HepG2 (cell line): ENCODE measurements at regions not wholly inside any gene's neighbourhood (a gene's known extent, or its start where the extent isn't known, plus 50 kb on each side); places are given as distances from the start of the nearest gene placed in this dataset.

Experiments
- CTCF ChIP-seq: sonication (generic); formaldehyde crosslinking; IDR thresholded peaks from 2 replicates; pipeline ENCODE4 v1.5.0; 2020; ENCODE audit warnings: mild to moderate bottlenecking, missing genetic modification reagents, moderate library complexity
- HNRNPK ChIP-seq: fragments of 200-400 bp; formaldehyde crosslinking; IDR thresholded peaks from 2 replicates; pipeline ENCODE4 v1.6.1; 2018; ENCODE audit warnings: low read length, low read depth, moderate library complexity, mild to moderate bottlenecking; ENCODE audit not compliant: poor library complexity, severe bottlenecking
- KLF6 ChIP-seq: IDR thresholded peaks from 2 replicates; pipeline ENCODE4 v1.8.0; 2016; ENCODE audit warnings: missing biosample characterization, missing genetic modification reagents
- PRDM15 ChIP-seq: sonication (generic); formaldehyde crosslinking; IDR thresholded peaks from 2 replicates; pipeline ENCODE4 v1.4.0; 2020; ENCODE audit warnings: missing genetic modification reagents
- PREB ChIP-seq: sonication (generic); formaldehyde crosslinking; IDR thresholded peaks from 2 replicates; pipeline ENCODE4 v1.4.0; 2020; ENCODE audit warnings: missing genetic modification reagents
- TRIM22 ChIP-seq: fragments of 450-650 bp; IDR thresholded peaks from 2 replicates; pipeline ENCODE4 v1.6.1; 2017

- TF ChIP-seq PRDM15 (CRISPR knock-in tag): no peak
- no peak for TF ChIP-seq PREB (CRISPR knock-in tag)
- TF ChIP-seq TRIM22: no peak
- TF ChIP-seq HNRNPK: no peak
- no peak for TF ChIP-seq KLF6
- TF ChIP-seq CTCF (CRISPR knock-in tag): no peak
Observed at GRCh38 chr12:127678945-127679344, 588.0 kb upstream of the TMEM132C start.
